Panc1 (cell line): ENCODE measurements at regions not wholly inside any gene's neighbourhood (a gene's known extent, or its start where the extent isn't known, plus 50 kb on each side); places are given as distances from the start of the nearest gene placed in this dataset.

ENCODE experiments used
- ATAC-seq: fragments of 200-7000 bp; cut with Tn5 transposase; 2 replicates; pipeline ENCODE4 v1.9.1; 2020; ENCODE audit warnings: mild to moderate bottlenecking, moderate library complexity
- BruUV-seq: library from RNA; stranded (reverse); fragments of 400-500 nt; replicated peaks from 2 replicates; lab custom pipeline; 2021; lab: Mats Ljungman, UMichigan
- CTCF ChIA-PET: fragments of 300-600 bp; sonication (Branson Sonifier 250); formaldehyde crosslinking; loops from one replicate; lab custom pipeline; 2022; ENCODE audit warnings: antibody characterized with exemption; lab: Charles Lee
- POLR2A ChIA-PET: fragments of 300-600 bp; sonication (Branson Sonifier 250); formaldehyde crosslinking; loops from one replicate; lab custom pipeline; 2022; ENCODE audit warnings: antibody characterized with exemption; lab: Charles Lee
- DNase-seq: peaks from one replicate; pipeline ENCODE4 v3.0.0-alpha.2; 2010; ENCODE audit warnings: low read depth, low spot score
- H3K27ac ChIP-seq: 2 replicates; pipeline ENCODE4 v1.5.1; 2011; ENCODE audit warnings: mild to moderate bottlenecking, low read length, inconsistent platforms
- H3K27me3 ChIP-seq: fragments of 200-500 bp; sonication (Bioruptor generic); 2 replicates; pipeline ENCODE4 v1.6.0; 2014; ENCODE audit warnings: low read length, inconsistent platforms; ENCODE audit not compliant: control insufficient read depth, insufficient read depth
- H3K36me3 ChIP-seq: fragments of 200-500 bp; sonication (Bioruptor generic); 2 replicates; pipeline ENCODE4 v1.5.1; 2014; ENCODE audit warnings: inconsistent platforms, mild to moderate bottlenecking, low read length, moderate library complexity; ENCODE audit not compliant: control insufficient read depth, insufficient read depth
- H3K4me1 ChIP-seq: 2 replicates; pipeline ENCODE4 v1.5.1; 2011; ENCODE audit warnings: inconsistent platforms, mild to moderate bottlenecking, low read length, moderate library complexity; ENCODE audit not compliant: control insufficient read depth, insufficient read depth
- H3K4me3 ChIP-seq, 2 experiments: 2 replicates each; pipeline ENCODE4 v1.5.1; 2011 to 2012; ENCODE audit warnings: low read depth in 2 of 2, low read length in 2 of 2, mild to moderate bottlenecking in 2 of 2, inconsistent platforms in 1 of 2, moderate library complexity in 1 of 2
- H3K9me3 ChIP-seq: fragments of 200-500 bp; sonication (Bioruptor generic); 2 replicates; pipeline ENCODE4 v1.5.1; 2014; ENCODE audit warnings: low read depth, mild to moderate bottlenecking, inconsistent platforms, low read length, moderate library complexity; ENCODE audit not compliant: control insufficient read depth, insufficient read depth
- POLR2AphosphoS5 ChIP-seq: IDR thresholded peaks from 2 replicates; pipeline ENCODE4 v1.6.1; 2012; ENCODE audit warnings: mild to moderate bottlenecking, low read depth, low read length, moderate library complexity
- SIN3A ChIP-seq: IDR thresholded peaks from 2 replicates; pipeline ENCODE4 v1.6.1; 2012; ENCODE audit warnings: low read depth, mild to moderate bottlenecking, low read length, moderate library complexity, borderline replicate concordance; ENCODE audit not compliant: insufficient read depth
- TCF7L2 ChIP-seq: IDR thresholded peaks from 2 replicates; pipeline ENCODE4 v1.6.1; 2011; ENCODE audit warnings: mild to moderate bottlenecking, low read depth, low read length, inconsistent platforms
- in situ Hi-C: cut with HindIII; loops from 2 replicates; pipeline ENCODE4 v1.10.0; 2016; ENCODE audit warnings: low sequenced_read_pairs, low pct_unique_long_range_greater_than_20kb
- intact Hi-C: fragments of 100-400 bp; cut with micrococcal nuclease; formaldehyde crosslinking; loops from one replicate; pipeline ENCODE4 v1.10.0; 2022; ENCODE audit not compliant: unreplicated experiment
- TF ChIP-seq, protein P1 (sequence below), 2 experiments: IDR thresholded peaks; 2 replicates each; pipeline ENCODE4 v1.6.1; 2011 to 2012; ENCODE audit warnings: low read depth in 2 of 2, control low read depth in 1 of 2, low read length in 1 of 2, mild to moderate bottlenecking in 1 of 2, moderate library complexity in 1 of 2; ENCODE audit not compliant: insufficient read depth in 1 of 2
- TF ChIP-seq, protein P2 (sequence below): fragments of 450-650 bp; IDR thresholded peaks from 2 replicates; pipeline ENCODE4 v1.5.1; 2017; ENCODE audit warnings: mild to moderate bottlenecking

DNA sequence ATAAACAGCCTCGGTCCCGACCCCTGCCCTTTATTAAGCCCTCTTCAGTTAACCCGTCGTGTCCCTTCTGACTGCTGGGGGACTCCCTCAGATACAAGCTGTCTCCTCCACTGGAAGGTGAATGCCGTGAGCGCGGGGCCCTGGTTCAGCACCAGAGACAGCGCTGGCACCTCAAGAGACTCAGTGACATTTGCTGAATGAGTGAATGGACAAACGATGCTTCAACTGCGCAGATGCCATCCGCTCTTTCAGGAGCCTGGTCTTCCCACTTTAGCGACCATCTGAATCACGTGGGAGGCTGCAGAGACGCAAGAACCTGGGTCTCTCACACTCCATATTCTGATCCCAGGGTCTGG is 92.6 kb upstream of the SFSWAP start:
- H3K36me3 ChIP-seq: no peaks in the 10 kb centered on the region
- H3K4me1 ChIP-seq: no peaks in the 10 kb centered on the region
- DNase-seq (no peak), ATAC-seq (no peak)
- no peak overlapping the region for H3K27ac ChIP-seq
- intact Hi-C loops: no loop called here
- POLR2A ChIA-PET: no interaction called here
- TF ChIP-seq, protein P1, sequence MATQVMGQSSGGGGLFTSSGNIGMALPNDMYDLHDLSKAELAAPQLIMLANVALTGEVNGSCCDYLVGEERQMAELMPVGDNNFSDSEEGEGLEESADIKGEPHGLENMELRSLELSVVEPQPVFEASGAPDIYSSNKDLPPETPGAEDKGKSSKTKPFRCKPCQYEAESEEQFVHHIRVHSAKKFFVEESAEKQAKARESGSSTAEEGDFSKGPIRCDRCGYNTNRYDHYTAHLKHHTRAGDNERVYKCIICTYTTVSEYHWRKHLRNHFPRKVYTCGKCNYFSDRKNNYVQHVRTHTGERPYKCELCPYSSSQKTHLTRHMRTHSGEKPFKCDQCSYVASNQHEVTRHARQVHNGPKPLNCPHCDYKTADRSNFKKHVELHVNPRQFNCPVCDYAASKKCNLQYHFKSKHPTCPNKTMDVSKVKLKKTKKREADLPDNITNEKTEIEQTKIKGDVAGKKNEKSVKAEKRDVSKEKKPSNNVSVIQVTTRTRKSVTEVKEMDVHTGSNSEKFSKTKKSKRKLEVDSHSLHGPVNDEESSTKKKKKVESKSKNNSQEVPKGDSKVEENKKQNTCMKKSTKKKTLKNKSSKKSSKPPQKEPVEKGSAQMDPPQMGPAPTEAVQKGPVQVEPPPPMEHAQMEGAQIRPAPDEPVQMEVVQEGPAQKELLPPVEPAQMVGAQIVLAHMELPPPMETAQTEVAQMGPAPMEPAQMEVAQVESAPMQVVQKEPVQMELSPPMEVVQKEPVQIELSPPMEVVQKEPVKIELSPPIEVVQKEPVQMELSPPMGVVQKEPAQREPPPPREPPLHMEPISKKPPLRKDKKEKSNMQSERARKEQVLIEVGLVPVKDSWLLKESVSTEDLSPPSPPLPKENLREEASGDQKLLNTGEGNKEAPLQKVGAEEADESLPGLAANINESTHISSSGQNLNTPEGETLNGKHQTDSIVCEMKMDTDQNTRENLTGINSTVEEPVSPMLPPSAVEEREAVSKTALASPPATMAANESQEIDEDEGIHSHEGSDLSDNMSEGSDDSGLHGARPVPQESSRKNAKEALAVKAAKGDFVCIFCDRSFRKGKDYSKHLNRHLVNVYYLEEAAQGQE (IDR thresholded peaks at IDR 0.05; ENCODE audit: insufficient read depth in 1 of 2, low read depth in 2 of 2, low read length in 1 of 2): peak; percentile 87 to 88
- TF ChIP-seq, protein P2, sequence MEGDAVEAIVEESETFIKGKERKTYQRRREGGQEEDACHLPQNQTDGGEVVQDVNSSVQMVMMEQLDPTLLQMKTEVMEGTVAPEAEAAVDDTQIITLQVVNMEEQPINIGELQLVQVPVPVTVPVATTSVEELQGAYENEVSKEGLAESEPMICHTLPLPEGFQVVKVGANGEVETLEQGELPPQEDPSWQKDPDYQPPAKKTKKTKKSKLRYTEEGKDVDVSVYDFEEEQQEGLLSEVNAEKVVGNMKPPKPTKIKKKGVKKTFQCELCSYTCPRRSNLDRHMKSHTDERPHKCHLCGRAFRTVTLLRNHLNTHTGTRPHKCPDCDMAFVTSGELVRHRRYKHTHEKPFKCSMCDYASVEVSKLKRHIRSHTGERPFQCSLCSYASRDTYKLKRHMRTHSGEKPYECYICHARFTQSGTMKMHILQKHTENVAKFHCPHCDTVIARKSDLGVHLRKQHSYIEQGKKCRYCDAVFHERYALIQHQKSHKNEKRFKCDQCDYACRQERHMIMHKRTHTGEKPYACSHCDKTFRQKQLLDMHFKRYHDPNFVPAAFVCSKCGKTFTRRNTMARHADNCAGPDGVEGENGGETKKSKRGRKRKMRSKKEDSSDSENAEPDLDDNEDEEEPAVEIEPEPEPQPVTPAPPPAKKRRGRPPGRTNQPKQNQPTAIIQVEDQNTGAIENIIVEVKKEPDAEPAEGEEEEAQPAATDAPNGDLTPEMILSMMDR: no peak
- BruUV-seq: no TSS peak
- in situ Hi-C loops: no loop called here
- peaks cover 7% of the 10 kb centered on the region; the same call in 1 of the 2 replicates for H3K27me3 ChIP-seq
- no peaks in the 10 kb centered on the region for H3K9me3 ChIP-seq
- CTCF ChIA-PET: no interaction called here
- no peak overlapping the region for H3K4me3 ChIP-seq

DNA sequence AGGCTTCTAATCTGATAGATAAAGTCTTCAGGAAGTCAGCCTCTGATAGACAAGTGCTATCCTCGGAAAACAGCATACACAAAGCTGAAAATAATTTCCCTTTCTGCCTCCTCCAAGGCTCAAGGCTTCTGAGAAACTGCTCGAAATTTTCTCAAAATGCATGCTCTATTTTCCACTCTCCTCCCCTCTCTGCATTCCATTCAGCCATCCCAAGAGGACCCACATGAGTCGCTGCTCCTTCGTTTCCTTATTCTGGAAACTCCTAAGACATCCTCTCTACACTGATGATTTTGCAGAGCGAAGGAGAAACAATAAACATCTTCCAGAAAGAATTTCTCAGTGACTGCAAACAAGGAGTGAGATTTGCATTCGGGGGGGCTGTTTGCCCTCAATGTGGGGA is 92.2 kb upstream of the SFSWAP start:
- intact Hi-C loops: no loop called here
- Histone ChIP-seq H3K4me1 (no peaks in the 10 kb centered on the region), H3K27ac (no peak overlapping the region), H3K4me3 (no peak overlapping the region), H3K27me3 (peaks cover 7% of the 10 kb centered on the region; the same call in 1 of the 2 replicates), H3K36me3 (no peaks in the 10 kb centered on the region), H3K9me3 (no peaks in the 10 kb centered on the region)
- TF ChIP-seq, protein P2: no peak
- TF ChIP-seq SIN3A (no peak), POLR2AphosphoS5 (no peak), TCF7L2 (no peak)
- TF ChIP-seq, protein P1 (IDR thresholded peaks at IDR 0.05; ENCODE audit: insufficient read depth in 1 of 2, low read depth in 2 of 2, low read length in 1 of 2): no peak
- no peak for ATAC-seq
- CTCF ChIA-PET: no interaction called here
- POLR2A ChIA-PET: no interaction called here
- DNase-seq: no peak
- no TSS peak for BruUV-seq
- in situ Hi-C loops: no loop called here
